MV-4-11 (cell line): ENCODE measurements at regions not wholly inside any gene's neighbourhood (a gene's known extent, or its start where the extent isn't known, plus 50 kb on each side); places are given as distances from the start of the nearest gene placed in this dataset.
A peak's percentile ranks its signal among the peaks of the same experiment; 100 is the strongest.

ENCODE experiments used
- DNase-seq: peaks from one replicate; lab custom pipeline; 2025; lab: John Stamatoyannopoulos, UW

- DNase-seq: no peak
Measured at GRCh38 chr9:99327667-99328066, 105.6 kb downstream of the SEC61B start.

- DNase-seq: no peak
Measured at GRCh38 chr9:99335280-99335679, 113.2 kb downstream of the SEC61B start.

DNA sequence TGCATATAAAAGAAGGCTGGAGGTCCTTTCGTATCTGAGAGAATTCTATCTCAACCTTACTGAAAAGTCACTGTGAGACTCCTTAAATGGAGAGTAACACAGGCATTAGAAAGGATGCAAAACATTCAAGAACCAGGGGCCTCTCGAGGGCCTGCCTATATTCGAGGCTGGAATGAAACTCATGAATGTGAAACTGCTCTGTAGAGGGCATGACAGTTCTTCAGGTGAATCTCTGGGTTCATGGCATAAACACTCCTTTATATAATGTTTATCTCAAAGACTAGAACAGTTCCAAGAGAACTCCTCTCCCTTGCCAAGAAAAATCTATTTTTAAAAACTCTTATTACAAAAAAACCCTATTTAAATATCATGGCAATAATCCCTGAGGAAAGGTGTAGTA lies 113.9 kb downstream of the SEC61B start:
- no peak for DNase-seq

DNA sequence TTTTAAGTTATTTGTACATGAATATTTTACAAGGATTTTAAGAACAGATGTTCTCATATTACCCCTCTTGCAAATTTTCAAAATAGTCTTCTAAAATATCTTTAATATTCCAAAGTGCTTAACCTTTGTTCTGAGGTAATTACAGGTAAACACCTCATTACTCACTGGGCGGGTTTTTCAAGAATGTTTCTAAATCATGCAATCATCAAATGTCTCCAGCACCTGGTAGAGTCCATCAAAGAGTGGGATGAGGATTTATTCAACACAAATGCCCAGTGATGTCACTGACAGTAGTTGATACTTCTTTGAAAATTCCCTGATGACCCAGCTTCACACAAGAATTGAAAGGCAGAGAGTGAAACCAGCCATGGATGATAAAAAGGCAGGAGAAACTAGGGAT lies 114.4 kb downstream of the SEC61B start:
- no peak for DNase-seq

GRCh38 chr9:99340281-99340680 lies 118.2 kb downstream of the SEC61B start:
- DNase-seq: no peak

GRCh38 chr9:99341686-99342085 lies 119.6 kb downstream of the SEC61B start:
- no peak for DNase-seq

- DNase-seq: no peak
Measured at GRCh38 chr9:99345451-99345850, 123.4 kb downstream of the SEC61B start.

- DNase-seq: no peak
Measured at GRCh38 chr9:99345942-99346341, 123.9 kb downstream of the SEC61B start.

- DNase-seq: no peak
Measured at GRCh38 chr9:99347568-99347967, 125.5 kb downstream of the SEC61B start.

- no peak for DNase-seq
Measured at GRCh38 chr9:99348289-99348688, 126.2 kb downstream of the SEC61B start.

- no peak for DNase-seq
Measured at GRCh38 chr9:99349870-99350269, 127.8 kb downstream of the SEC61B start.

DNA sequence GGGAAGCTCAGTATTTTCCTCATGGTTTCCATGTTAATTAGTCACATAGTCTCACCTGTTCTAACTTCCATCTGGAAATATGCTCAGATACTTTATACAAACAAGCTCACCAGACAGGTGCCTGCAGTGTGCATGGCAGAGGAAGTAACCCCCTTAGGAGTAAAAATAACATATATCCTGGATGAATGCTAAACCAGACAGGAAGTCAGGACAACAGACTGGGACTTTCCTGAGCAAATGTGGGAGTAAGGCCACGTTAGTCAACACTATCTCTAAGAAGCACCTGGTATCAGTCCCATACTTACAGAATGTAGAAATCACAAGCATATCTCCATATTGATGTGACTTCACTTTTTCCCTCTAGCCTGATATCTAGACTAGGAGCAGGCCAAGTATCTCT lies 128.4 kb downstream of the SEC61B start:
- DNase-seq: no peak

- DNase-seq: no peak
Measured at GRCh38 chr9:99351647-99352046, 129.6 kb downstream of the SEC61B start.

- no peak for DNase-seq
Measured at GRCh38 chr9:99352826-99353225, 130.7 kb downstream of the SEC61B start.

GRCh38 chr9:99353408-99353807 lies 131.3 kb downstream of the SEC61B start:
- DNase-seq: no peak

DNA sequence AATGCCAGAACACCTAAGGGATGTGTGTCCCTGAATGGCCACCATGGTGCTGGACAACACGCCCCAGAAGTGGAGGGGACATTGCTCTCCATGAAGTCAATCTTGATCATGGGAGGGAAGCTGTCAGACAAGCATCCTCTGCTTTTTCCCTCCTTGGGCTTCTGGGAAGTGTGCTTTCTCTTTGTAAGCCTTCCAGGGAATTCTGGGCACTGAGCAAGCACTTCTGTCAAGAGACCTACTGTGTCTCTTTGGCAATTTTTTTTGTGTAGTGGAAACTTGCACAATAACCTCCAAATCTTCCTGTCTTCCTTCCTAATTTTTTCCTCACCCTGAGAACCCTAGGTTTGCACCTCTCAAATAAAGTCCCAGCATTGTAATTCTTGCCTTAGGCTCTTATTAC lies 132.0 kb downstream of the SEC61B start:
- no peak for DNase-seq

- peak; percentile 14 for DNase-seq
Measured at GRCh38 chr9:99356512-99356971, 134.5 kb downstream of the SEC61B start.

DNA sequence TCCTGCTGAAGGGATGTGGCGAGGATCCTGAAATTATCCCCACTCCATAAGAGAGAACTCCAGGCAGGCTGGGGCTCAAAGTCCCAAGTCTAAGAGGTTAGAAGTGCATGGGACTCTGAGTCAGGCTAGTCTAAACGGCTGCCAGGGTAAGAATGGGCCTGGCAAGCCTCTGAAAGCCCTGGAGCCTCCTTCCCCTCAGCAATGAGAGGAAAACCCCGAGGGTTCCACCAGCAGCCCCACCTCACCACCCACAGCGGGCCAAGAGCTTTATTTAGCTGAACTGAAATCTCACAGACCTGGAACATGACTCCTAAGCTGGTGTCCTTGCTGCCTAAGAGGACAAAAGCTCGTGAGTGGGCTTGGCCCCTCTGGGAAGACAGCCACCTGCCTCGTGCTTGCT lies 135.5 kb downstream of the SEC61B start:
- DNase-seq: no peak

DNA sequence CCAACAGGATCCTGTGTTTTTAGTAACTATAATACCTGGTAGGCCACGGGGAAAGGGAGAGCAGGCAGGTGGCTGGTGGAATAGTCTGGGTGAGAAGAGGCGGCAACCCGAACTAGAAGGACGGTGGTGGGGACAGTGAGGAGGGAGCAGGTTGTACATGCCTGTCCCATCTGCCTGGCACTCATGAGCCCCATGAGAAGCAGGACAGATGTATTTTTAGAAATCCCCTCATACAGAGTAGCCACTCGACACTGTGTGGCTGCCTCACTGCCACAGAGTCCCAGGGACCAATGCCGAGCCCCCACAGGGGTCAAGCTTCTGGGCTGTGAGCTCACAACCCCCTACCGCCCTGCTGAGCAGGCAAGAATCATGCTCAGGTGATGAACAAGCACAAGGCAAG lies 136.6 kb downstream of the SEC61B start:
- no peak for DNase-seq

DNA sequence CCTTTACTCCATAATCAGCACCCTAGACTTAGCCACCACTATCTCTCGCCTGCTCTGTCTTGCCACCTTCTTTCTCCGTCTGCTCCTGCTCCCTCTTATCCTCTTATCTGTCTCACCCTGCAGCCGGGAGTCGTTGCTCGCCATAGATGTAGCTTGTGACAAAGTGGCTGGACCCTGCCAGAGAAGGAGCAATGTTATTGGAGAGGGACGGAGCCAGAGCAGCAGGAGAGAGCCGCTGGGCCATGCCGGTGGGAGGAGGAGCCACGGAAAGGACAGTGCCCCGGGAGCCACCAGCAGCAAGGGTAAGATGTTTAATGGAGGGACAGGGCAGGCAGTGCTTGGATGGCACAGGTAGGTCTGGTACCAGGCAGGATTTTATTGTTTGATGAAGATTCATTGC lies 137.3 kb downstream of the SEC61B start:
- no peak for DNase-seq

DNA sequence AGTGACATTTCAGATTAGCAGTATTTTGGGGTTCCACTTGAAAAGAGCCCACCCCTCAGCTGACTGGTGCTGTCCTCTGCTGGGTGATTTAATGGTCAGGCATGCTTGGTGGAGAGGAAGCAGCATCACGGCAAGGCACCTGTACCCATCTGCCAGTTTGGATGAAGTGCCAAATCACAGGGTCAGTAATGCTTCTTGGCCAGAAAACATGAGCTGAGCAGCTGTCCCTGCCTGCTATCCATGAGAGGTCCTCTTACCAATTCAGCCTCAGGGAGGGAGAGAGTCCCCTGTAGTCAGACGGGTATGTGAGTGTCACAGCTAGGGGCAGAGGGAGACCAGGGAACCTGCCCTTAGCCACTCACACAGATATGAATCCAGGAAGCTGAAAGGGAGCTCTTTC lies 137.9 kb downstream of the SEC61B start:
- DNase-seq: no peak

DNA sequence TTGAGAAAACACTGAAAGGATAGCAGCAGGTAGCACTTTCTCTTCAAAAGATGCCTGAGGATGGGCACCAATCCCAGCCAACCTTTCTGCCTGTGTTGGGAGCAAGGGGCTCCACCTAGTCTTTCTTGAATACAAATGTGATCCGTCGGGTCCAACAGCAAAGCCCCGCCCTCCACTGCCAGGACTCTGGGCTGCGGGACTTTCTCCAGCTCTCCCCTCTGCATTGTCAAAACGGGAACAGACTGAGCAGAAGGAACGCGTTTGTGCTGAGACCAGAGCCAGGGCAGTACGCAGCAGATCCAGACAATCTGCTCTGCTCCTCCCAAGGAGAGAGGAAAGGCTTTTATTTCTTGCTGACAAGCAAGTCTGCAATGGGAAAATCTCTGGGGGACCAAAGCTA lies 139.7 kb downstream of the SEC61B start:
- DNase-seq: no peak

DNA sequence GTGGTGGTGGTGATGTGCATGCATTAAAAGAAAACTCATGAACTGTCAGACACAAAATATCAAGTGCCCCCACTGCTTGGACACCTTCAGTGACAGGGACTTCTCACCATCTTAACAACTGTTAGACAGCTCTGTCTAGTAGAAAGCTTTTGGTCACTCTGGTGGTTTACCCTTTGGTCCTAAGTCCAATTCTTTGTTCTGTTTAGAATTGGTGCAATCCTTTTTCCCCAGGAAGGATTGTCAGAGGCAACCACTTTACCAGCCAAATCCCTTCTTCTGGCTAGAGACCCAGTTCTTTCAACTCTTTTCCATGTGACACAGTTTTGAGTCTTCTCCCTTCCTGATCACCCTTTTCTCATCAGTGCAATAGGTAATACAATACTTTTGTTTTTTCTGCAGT lies 140.2 kb downstream of the SEC61B start:
- DNase-seq: no peak

- DNase-seq: no peak
Measured at GRCh38 chr9:99363509-99363908, 141.4 kb downstream of the SEC61B start.
